HG03025 (cell line): ENCODE measurements at regions not wholly inside any gene's neighbourhood (a gene's known extent, or its start where the extent isn't known, plus 50 kb on each side); places are given as distances from the start of the nearest gene placed in this dataset.

Experiments
- ATAC-seq: cut with Tn5 transposase; IDR thresholded peaks from one replicate; pipeline ENCODE4 v1.9.1; 2021; ENCODE audit warnings: mild to moderate bottlenecking, moderate library complexity; ENCODE audit not compliant: unreplicated experiment, low FRiP score

DNA sequence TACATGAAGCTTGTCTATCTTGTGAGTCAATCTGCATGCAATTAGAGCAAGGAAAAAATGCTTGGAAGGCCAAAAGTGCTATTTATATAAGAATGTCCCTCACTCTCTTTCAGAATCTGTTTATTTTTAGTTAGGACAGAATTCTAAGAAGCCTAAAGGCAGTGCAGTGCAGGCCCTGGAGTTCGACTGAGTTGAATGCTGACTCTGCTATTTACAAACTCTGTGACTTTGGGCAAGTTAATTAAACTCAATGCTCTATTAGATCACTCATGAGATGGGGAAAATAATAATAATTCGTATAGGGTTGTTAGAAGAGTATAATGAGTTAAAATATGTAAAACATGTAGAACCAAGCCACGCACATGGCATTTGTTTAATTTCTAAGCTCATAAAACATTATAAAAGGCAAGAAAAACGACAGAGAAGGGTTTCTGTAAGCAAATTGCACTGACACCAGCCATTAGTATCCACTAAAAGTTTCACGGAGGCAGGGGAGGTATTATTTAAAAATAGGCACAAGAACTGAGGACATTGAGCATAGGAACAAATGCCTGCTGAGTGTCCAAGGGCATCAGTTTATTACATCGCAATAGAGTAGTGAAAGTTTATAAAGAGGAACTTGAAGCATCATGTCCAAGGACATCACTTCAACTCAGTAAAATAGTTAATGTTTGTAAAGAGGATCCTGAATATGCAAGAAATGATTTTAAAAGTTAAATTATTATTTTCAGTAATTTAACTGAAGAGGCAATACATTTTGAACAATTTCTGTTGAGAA lies 115.0 kb upstream of the INPP4B start:
- no peak for ATAC-seq

DNA sequence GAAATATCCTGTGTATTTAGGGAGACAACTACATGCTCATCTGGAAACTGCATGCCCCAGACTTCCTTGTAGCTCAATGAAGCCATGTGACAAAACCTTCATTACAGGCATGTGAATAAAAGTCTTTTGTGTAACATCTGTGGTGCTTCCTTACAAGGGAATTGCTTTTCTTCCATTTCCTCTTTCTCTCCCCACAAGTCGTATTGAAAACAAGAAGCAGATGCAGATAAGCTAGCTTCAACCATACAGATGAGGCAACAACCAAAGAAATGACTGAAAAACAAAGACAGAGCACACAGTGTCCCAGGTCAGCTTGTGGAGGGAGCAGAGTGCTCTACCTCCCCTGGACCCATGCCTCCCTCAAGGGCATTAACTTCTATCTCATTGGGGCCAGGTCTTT lies 115.8 kb upstream of the INPP4B start:
- no peak for ATAC-seq

GRCh38 chr4:142974328-142974727 lies 128.2 kb upstream of the INPP4B start:
- no peak for ATAC-seq

GRCh38 chr4:142975618-142976017 lies 129.5 kb upstream of the INPP4B start:
- no peak for ATAC-seq

GRCh38 chr4:142976482-142976881 lies 130.4 kb upstream of the INPP4B start:
- no peak for ATAC-seq

GRCh38 chr4:142977182-142977581 lies 131.1 kb upstream of the INPP4B start:
- ATAC-seq, result no peak

DNA sequence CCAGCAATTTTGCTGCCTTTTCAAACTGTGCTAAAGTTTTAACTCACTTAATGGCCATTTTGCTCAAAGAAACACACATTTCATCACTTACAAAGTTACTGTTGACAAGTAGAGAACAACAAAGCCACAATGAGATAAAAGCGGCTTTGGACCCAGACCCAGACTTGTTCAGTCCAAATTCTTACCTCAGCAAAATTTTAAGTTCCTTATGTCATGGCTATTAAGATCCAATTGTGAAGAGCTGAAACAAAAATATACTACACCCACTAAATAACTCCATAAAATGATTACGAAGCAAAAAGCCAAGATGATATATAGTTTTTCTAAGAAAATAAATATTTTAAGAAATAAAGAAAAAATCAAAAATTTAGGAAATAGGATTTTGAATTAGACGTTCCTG lies 137.0 kb upstream of the INPP4B start:
- ATAC-seq, result no peak

DNA sequence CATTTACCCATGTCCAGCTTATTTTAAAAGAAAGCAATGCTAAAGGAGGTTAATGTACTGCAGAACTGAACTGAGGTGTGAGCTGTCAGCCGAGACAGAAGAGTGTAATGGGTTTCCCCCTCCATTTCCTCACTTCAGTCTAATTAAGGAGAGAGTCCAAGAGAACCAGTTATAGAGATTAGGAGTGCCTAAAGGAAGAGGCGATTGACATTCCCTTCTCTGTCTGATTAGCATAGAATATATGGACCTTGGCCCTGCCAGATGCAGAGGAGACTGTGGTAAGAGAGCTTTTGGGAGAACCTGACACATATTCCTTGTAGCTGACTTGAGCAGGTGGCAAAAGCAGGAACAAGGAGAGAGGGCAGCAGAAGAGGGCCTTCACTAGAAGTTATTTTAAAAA lies 137.5 kb upstream of the INPP4B start:
- no peak for ATAC-seq

DNA sequence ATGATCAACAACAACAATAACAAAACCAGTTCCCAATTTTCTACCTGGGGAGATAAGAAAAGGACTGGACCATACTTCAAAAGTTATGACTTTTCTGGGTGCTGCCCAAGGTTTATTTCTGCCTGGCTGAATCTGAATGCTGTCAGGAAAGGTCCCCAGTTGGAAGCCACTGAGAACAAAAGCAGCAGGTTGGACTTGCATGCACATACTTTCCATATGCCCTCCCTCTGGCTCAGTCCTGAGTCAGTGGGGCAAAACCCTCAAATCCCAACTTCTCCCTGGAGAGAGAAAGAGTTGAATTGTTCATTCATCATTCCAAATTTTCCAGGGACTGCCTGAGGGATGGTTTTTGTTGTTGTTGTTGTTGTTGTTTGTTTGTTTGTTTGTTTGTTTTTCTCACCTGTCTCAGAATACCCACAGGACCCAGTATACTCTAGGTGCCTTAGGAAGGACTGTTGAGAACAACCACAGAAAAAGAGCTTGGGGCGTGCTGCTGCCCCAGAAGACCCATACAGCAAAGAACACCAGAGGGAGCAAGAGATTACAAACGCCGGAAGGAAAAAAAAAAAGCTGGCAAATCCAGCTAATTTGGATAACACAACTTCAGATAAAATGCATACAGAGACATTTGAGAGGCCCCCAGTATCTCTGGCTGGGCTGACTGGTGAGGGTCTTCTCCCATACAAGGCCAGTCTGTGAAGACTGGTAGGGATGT lies 138.9 kb upstream of the INPP4B start:
- no peak for ATAC-seq

- ATAC-seq, result no peak
These were observed 168.5 kb upstream of the USP38 start for GRCh38 chr4:143016171-143016570.

- no peak for ATAC-seq
These were observed 167.5 kb upstream of the USP38 start for GRCh38 chr4:143017210-143017609.

GRCh38 chr4:143019351-143019750 lies 165.4 kb upstream of the USP38 start:
- no peak for ATAC-seq

DNA sequence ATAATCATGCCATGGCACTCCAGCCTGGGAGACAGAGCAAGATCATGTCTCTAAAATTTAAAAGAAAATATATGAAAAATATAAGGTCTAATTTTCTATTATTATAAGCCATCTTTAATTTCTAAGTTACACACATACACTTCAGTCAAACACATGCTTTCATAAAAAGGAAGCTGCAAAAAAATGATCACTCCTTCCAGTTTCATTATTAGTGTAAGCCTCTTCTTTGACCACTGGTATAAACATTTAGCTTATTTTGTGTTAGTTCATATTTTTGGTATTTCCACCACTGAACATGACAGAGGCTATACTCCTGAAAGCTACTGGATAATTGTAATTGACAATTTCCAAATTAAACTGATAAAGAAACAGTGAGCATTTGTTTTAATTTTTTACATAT lies 163.3 kb upstream of the USP38 start:
- ATAC-seq, result peak; percentile 73

DNA sequence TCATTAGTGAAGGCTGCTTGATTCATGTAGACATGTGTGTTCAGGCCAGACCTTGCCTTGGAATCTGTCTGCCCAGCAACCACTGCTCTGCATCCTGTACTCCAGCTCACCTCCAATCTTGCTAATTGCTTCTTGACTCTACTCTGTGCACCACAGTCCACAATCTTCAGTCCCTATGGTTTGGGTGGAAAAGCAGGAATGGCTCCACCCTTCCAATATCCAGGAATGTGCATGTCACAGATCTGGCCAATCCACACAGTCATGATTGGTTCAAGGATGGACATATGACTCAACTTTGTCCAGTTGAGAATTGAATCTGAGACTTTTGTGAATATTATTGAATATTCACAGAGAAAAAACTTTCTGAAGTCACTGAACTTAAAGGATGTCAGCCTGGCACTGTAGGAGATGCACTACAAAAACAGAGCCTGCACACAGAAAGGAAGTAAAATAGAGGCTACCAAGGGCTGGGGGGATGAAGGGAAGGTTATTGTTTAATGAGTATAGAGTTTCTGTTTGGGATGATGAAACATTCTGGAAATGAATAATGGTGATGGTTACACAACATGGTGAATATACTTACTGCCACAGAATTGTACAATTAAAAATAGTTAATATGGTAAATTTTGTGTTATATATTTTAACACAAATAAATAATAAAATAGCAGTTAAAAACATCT lies 161.3 kb upstream of the USP38 start:
- no peak for ATAC-seq

DNA sequence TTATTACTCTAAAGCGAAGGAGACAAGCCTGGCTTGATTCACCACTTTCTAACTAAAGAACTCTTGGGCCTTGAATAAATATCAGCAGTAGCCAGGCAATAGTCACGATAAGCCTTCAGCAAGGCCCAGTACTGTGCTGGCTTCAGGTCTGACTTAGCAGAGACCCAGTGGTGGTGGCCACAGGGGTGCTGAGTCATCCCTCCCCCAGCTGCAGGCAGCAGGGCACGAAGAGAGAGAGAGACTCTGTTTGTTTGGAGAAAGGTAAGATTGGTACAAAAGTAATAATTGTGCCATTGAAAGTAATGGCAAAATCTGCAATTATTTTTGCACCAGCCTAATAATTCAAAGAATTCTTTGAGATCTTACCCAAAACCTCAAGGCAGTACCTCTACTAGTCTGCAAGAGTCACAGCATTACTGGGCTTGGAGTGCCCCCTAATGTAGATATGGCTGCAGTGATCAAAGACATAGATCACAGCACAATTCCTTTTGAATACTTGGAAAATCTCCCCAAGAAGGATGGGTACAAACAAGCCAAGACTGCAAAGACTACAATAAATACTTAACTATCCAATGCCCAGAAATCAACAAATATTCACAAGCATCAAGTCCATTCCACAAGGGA lies 159.5 kb upstream of the USP38 start:
- peak; percentile 33 for ATAC-seq

DNA sequence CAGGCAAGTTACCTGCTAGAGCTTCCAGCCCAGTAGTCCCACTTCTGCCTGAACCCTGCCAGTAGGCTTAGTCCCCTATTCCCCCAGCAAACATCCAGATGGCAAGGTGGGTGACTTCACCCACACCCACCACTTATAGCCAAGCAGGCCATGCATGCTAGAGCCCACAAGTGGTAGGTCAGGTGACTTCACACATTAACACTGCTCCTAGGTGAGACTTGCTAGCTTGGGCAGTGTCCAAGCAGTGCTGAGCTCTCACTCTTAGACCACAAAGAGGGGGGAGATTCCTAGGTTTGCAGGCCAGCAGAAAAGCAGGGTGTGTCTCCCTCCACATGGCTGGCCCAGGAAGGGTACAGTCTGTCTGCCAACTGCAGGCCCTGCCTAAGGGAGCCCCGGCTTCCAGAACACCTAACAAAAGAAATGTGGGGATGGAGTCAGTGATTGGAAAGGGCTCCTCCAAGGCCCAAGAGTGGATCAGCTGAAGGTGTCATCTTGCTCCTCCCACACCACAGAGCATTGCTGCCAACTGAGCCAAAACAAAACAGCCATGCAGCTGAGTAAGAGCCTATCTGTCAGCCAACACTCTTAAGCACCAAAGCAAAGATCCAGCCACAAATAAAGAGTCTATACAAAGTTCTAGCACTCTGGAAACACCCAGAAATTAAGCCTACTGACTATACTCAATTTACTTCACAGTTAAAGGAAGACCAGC lies 158.1 kb upstream of the USP38 start:
- no peak for ATAC-seq

GRCh38 chr4:143035661-143036060 lies 149.1 kb upstream of the USP38 start:
- no peak for ATAC-seq

- no peak for ATAC-seq
These were observed 148.3 kb upstream of the USP38 start for GRCh38 chr4:143036443-143036842.

GRCh38 chr4:143046454-143046853 lies 138.3 kb upstream of the USP38 start:
- ATAC-seq, result no peak

GRCh38 chr4:143046906-143047305 lies 137.8 kb upstream of the USP38 start:
- no peak for ATAC-seq
